Pons (tissue), 1 donor: ENCODE measurements at regions not wholly inside any gene's neighbourhood (a gene's known extent, or its start where the extent isn't known, plus 50 kb on each side); places are given as distances from the start of the nearest gene placed in this dataset.
A peak's percentile ranks its signal among the peaks of the same experiment; 100 is the strongest.

Source experiments
- DNase-seq: peaks from one replicate; pipeline ENCODE4 v3.0.0-alpha.2; 2016; ENCODE audit warnings: low spot score

- DNase-seq: peak; percentile 52
Measured at GRCh38 chr15:35857567-35858226, 311.7 kb upstream of the DPH6 start.

GRCh38 chr15:35858707-35859106, 312.7 kb upstream of the DPH6 start:
- DNase-seq: no peak

GRCh38 chr15:35863655-35864054, 317.7 kb upstream of the DPH6 start:
- DNase-seq: no peak

GRCh38 chr15:35867356-35867755, 321.4 kb upstream of the DPH6 start:
- no peak for DNase-seq

GRCh38 chr15:35871282-35871681, 325.3 kb upstream of the DPH6 start:
- no peak for DNase-seq

GRCh38 chr15:35871812-35872211, 325.8 kb upstream of the DPH6 start:
- no peak for DNase-seq

- DNase-seq: no peak
Measured at GRCh38 chr15:35872577-35872976, 326.6 kb upstream of the DPH6 start.

- no peak for DNase-seq
Measured at GRCh38 chr15:35874260-35874905, 328.4 kb upstream of the DPH6 start.

- DNase-seq: no peak
Measured at GRCh38 chr15:35876762-35877161, 330.8 kb upstream of the DPH6 start.

GRCh38 chr15:35880896-35881295, 334.9 kb upstream of the DPH6 start:
- no peak for DNase-seq

GRCh38 chr15:35885870-35886269, 339.9 kb upstream of the DPH6 start:
- DNase-seq: no peak

- DNase-seq: no peak
Measured at GRCh38 chr15:35886765-35887164, 340.8 kb upstream of the DPH6 start.

- DNase-seq: no peak
Measured at GRCh38 chr15:35888815-35889214, 342.9 kb upstream of the DPH6 start.

- DNase-seq: no peak
Measured at GRCh38 chr15:35907511-35907910, 361.5 kb upstream of the DPH6 start.

GRCh38 chr15:35909414-35909813, 363.4 kb upstream of the DPH6 start:
- no peak for DNase-seq

- no peak for DNase-seq
Measured at GRCh38 chr15:35910227-35910626, 364.3 kb upstream of the DPH6 start.

- no peak for DNase-seq
Measured at GRCh38 chr15:35911052-35911777, 365.2 kb upstream of the DPH6 start.

GRCh38 chr15:35912196-35912595, 366.2 kb upstream of the DPH6 start:
- peak; percentile 71 for DNase-seq

- no peak for DNase-seq
Measured at GRCh38 chr15:35914573-35914972, 368.6 kb upstream of the DPH6 start.

GRCh38 chr15:35921046-35921445, 375.1 kb upstream of the DPH6 start:
- no peak for DNase-seq

- DNase-seq: no peak
Measured at GRCh38 chr15:35925275-35926006, 379.5 kb upstream of the DPH6 start.

- no peak for DNase-seq
Measured at GRCh38 chr15:35926007-35926380, 380.0 kb upstream of the DPH6 start.

- DNase-seq: no peak
Measured at GRCh38 chr15:35928847-35929246, 382.9 kb upstream of the DPH6 start.
